Stimulated activated effector memory CD8-positive, alpha-beta T cell treated with anti-CD3 and anti-CD28 coated beads, Interleukin-12 subunit alpha, Interleukin-12 subunit beta, amount 100 ng/mL, for 72 hours (primary cell): ENCODE measurements at regions not wholly inside any gene's neighbourhood (a gene's known extent, or its start where the extent isn't known, plus 50 kb on each side); places are given as distances from the start of the nearest gene placed in this dataset.
A peak's percentile ranks its signal among the peaks of the same experiment; 100 is the strongest.

Experiments
- ATAC-seq: fragments of 150-1000 bp; cut with Tn5 transposase; 2 replicates; pipeline ENCODE4 v1.10.0; 2021
- DNase-seq, 2 donors: peaks; one replicate each; pipeline ENCODE4 v3.0.0; 2021 to 2022; ENCODE audit warnings: low spot score in 2 of 2
- H3K27ac Mint-ChIP-seq: one replicate; pipeline ENCODE4 v1.8.0; 2022; ENCODE audit warnings: mild to moderate bottlenecking, mixed read lengths
- H3K36me3 Mint-ChIP-seq: one replicate; pipeline ENCODE4 v1.8.0; 2022; ENCODE audit warnings: mild to moderate bottlenecking, mixed read lengths
- H3K4me1 Mint-ChIP-seq: one replicate; pipeline ENCODE4 v1.8.0; 2022; ENCODE audit warnings: mixed read lengths
- H3K4me3 Mint-ChIP-seq: one replicate; pipeline ENCODE4 v1.8.0; 2022; ENCODE audit warnings: mild to moderate bottlenecking, mixed read lengths
- H3K9me3 Mint-ChIP-seq: one replicate; pipeline ENCODE4 v1.8.0; 2022; ENCODE audit warnings: mixed read lengths

DNA sequence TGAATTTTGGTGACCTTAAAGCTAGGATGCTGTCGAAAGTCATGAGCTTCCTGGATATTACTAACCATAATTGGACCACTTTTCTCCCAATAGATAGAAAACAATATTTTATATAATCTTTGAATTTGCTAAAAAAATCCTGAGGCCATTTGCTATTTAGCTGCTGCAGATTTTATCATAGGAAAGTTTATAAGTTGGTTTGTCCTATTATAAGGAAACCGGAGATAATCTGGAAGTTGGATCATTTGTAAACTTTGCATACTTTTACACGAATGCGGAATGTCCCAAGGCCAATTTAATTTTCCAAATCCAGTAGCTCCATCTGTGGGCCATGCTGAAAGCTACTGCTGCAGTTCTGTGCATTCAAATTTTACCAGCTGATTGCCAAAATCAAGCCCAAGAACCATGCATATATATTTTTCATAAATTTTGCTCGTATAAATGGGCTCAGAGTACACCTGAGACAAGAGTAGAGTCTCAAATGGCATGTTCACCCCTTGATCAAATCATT, 378.3 kb downstream of the FAM181B start:
- H3K27ac Mint-ChIP-seq = no peak overlapping the region
- no peaks in the 10 kb centered on the region for H3K36me3 Mint-ChIP-seq
- DNase-seq (no peak), ATAC-seq (no peak)
- H3K9me3 Mint-ChIP-seq = no peaks in the 10 kb centered on the region
- H3K4me3 Mint-ChIP-seq = no peak overlapping the region
- H3K4me1 Mint-ChIP-seq = no peaks in the 10 kb centered on the region

DNA sequence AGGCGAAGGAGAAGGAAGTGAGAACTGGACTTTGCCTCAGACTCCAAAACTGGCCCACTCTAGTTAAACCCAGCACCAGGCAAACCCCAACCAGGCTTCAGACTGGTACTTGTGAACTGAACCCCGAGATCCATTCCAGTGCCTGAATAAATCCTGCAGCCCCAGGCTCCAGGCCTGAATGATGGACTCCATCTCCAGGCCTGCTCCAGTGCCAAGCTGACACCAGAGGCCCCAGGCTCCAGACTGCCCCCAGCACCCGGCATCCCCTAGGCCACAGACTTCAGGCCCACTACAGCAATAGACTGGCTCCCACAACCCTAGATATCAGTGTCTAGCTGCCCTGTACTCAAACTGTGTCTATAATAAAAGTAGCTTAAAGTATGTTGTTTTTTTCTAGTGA, 406.8 kb downstream of the FAM181B start:
- Mint-ChIP-seq H3K9me3 (peaks cover 8% of the 10 kb centered on the region), H3K27ac (no peak overlapping the region), H3K36me3 (no peaks in the 10 kb centered on the region), H3K4me3 (no peak overlapping the region), H3K4me1 (no peaks in the 10 kb centered on the region)
- DNase-seq = no peak
- peak; percentile 43 for ATAC-seq

GRCh38 chr11:82321206-82321605, 412.5 kb downstream of the FAM181B start:
- ATAC-seq (no peak), DNase-seq (no peak)
- no peaks in the 10 kb centered on the region for H3K4me1 Mint-ChIP-seq
- H3K4me3 Mint-ChIP-seq = no peak overlapping the region
- peaks cover 12% of the 10 kb centered on the region for H3K9me3 Mint-ChIP-seq
- H3K27ac Mint-ChIP-seq = no peak overlapping the region
- no peaks in the 10 kb centered on the region for H3K36me3 Mint-ChIP-seq

DNA sequence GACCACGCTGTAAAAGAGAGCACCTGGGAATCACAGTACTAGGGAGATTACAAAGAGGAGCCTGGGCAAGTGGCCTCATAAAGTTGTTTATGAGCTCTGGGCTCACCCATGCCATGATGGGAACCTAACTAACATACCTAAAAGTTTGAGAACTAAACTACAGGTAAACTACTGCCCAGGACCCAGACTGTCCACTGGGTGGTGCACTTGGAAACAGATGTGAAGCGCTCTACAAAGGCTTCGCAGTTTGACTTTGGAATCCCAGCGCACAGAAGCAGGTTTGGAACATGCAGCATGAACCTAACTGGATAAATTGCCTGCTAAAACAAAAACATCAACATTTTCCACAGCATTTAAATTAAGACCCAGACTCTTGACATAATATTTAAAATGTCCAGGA, 418.6 kb downstream of the FAM181B start:
- Mint-ChIP-seq H3K36me3 (no peaks in the 10 kb centered on the region), H3K27ac (no peak overlapping the region), H3K4me3 (no peak overlapping the region), H3K9me3 (peaks cover 17% of the 10 kb centered on the region), H3K4me1 (no peaks in the 10 kb centered on the region)
- ATAC-seq (no peak), DNase-seq (no peak)

GRCh38 chr11:82308979-82309378, 424.7 kb downstream of the FAM181B start:
- H3K36me3 Mint-ChIP-seq = no peaks in the 10 kb centered on the region
- H3K9me3 Mint-ChIP-seq = peaks cover 15% of the 10 kb centered on the region
- DNase-seq = no peak
- no peak overlapping the region for H3K4me3 Mint-ChIP-seq
- H3K4me1 Mint-ChIP-seq = no peaks in the 10 kb centered on the region
- no peak overlapping the region for H3K27ac Mint-ChIP-seq
- ATAC-seq = no peak

GRCh38 chr11:82305123-82305522, 428.5 kb downstream of the FAM181B start:
- Mint-ChIP-seq H3K9me3 (peaks cover 5% of the 10 kb centered on the region), H3K4me3 (no peak overlapping the region), H3K36me3 (no peaks in the 10 kb centered on the region), H3K27ac (no peak overlapping the region), H3K4me1 (no peaks in the 10 kb centered on the region)
- ATAC-seq (no peak), DNase-seq (no peak)

DNA sequence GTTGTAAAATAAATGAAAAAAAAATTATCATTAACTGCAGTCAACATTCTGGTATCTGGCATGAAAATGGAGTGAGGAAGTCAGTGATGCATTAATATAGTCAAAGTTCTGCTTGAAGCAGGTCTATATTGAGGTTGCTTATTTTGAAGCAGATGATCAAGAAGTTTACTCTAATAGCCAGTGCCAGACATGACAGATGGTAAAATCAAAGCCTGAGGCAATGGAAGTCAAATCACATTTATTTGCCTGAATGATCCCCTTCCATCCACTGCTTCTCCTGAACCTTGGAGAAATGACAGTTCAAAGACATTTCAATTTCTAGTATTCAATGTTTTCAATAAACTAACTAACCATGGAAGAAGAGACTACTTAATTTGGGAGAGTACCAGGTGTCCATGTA, 430.0 kb downstream of the FAM181B start:
- Mint-ChIP-seq H3K27ac (no peak overlapping the region), H3K4me1 (no peaks in the 10 kb centered on the region), H3K36me3 (no peaks in the 10 kb centered on the region), H3K4me3 (no peak overlapping the region), H3K9me3 (peaks cover 2% of the 10 kb centered on the region)
- DNase-seq = no peak
- ATAC-seq = no peak

- no peak overlapping the region for H3K27ac Mint-ChIP-seq
- no peak for DNase-seq
- ATAC-seq = no peak
- H3K4me3 Mint-ChIP-seq = no peak overlapping the region
- H3K9me3 Mint-ChIP-seq = peaks cover 5% of the 10 kb centered on the region
- H3K4me1 Mint-ChIP-seq = no peaks in the 10 kb centered on the region
- H3K36me3 Mint-ChIP-seq = no peaks in the 10 kb centered on the region
Measured at GRCh38 chr11:82288471-82288870, 445.2 kb downstream of the FAM181B start.

GRCh38 chr11:82270870-82271269, 462.8 kb downstream of the FAM181B start:
- H3K9me3 Mint-ChIP-seq = peaks cover 3% of the 10 kb centered on the region
- no peak overlapping the region for H3K27ac Mint-ChIP-seq
- no peak overlapping the region for H3K4me3 Mint-ChIP-seq
- H3K4me1 Mint-ChIP-seq = no peaks in the 10 kb centered on the region
- DNase-seq (no peak), ATAC-seq (no peak)
- H3K36me3 Mint-ChIP-seq = no peaks in the 10 kb centered on the region

GRCh38 chr11:82268627-82269026, 465.0 kb downstream of the FAM181B start:
- no peak overlapping the region for H3K27ac Mint-ChIP-seq
- H3K4me1 Mint-ChIP-seq = no peaks in the 10 kb centered on the region
- no peak overlapping the region for H3K4me3 Mint-ChIP-seq
- no peaks in the 10 kb centered on the region for H3K36me3 Mint-ChIP-seq
- peaks cover 3% of the 10 kb centered on the region for H3K9me3 Mint-ChIP-seq
- no peak for DNase-seq
- no peak for ATAC-seq

DNA sequence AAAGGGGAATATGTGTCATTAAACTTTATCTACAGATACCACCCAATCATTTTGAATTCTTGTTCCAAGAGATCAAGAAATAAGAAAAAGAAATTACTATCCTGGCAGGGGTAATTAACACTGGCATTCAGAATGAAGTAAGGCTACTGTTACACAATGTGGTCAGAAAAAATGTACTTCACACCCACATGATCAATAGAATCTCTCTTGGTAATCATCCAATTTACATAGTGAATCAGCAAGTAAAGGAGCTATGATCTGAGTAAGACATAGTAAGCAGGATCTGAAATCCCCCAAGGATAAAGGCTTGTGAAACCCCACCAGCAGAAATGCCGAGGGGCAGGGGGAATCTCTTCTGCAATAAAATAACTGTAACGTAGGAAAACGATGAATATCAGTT, 466.5 kb downstream of the FAM181B start:
- no peaks in the 10 kb centered on the region for H3K4me1 Mint-ChIP-seq
- H3K4me3 Mint-ChIP-seq = no peak overlapping the region
- no peak overlapping the region for H3K27ac Mint-ChIP-seq
- ATAC-seq (no peak), DNase-seq (no peak)
- no peaks in the 10 kb centered on the region for H3K36me3 Mint-ChIP-seq
- no peaks in the 10 kb centered on the region for H3K9me3 Mint-ChIP-seq

DNA sequence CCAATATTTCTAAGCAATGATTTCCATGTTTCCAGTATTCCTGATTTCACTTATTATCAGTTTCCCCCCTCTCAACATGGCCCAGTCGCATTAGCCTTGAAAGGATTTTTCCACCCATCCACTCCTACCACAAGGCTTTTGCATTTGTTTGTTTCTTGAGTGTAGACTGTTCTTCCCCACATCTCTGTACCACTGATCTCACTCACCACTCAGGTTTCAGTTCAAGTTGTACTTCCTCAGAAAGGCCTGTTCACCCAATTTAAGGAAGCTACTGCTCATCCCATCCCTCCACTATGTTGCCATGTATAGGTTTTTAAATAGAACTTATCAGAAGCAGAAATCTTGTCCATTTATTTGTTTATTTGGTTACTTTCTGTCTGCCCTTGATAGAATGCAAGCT, 472.3 kb downstream of the FAM181B start:
- no peak for ATAC-seq
- no peak for DNase-seq
- Mint-ChIP-seq H3K9me3 (peaks cover 3% of the 10 kb centered on the region), H3K27ac (no peak overlapping the region), H3K4me1 (no peaks in the 10 kb centered on the region), H3K36me3 (no peaks in the 10 kb centered on the region), H3K4me3 (no peak overlapping the region)

GRCh38 chr11:82250047-82250446, 483.6 kb downstream of the FAM181B start:
- Mint-ChIP-seq H3K36me3 (no peaks in the 10 kb centered on the region), H3K4me3 (no peak overlapping the region), H3K27ac (no peak overlapping the region), H3K4me1 (no peaks in the 10 kb centered on the region), H3K9me3 (no peaks in the 10 kb centered on the region)
- ATAC-seq = no peak
- DNase-seq = no peak

DNA sequence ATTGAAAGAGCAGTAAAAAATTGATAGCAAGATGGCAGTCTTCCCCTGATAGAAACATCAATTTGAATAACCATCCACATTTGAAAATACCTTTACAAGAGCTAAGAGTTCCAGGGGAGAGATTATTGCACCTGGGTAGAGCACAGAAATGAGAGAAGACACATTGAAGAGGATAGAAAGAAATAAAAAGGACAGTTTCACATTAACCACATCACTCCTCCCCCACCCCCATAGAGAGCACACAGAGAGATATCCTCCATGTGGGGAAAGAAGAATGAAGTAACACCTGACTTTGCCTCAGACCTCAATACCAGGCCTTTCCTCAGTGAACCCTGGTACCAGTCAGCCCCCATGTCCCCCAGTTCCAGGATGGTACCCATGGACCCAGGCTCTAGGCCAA, 486.7 kb downstream of the FAM181B start:
- H3K4me1 Mint-ChIP-seq = no peaks in the 10 kb centered on the region
- H3K36me3 Mint-ChIP-seq = no peaks in the 10 kb centered on the region
- no peak for ATAC-seq
- DNase-seq = no peak
- no peak overlapping the region for H3K4me3 Mint-ChIP-seq
- H3K9me3 Mint-ChIP-seq = no peaks in the 10 kb centered on the region
- H3K27ac Mint-ChIP-seq = no peak overlapping the region

GRCh38 chr11:82239498-82239897, 494.2 kb downstream of the FAM181B start:
- DNase-seq (no peak), ATAC-seq (peak; percentile 39)
- no peak overlapping the region for H3K4me3 Mint-ChIP-seq
- H3K4me1 Mint-ChIP-seq = no peaks in the 10 kb centered on the region
- H3K27ac Mint-ChIP-seq = no peak overlapping the region
- H3K9me3 Mint-ChIP-seq = peaks cover 3% of the 10 kb centered on the region
- no peaks in the 10 kb centered on the region for H3K36me3 Mint-ChIP-seq

GRCh38 chr11:82234256-82234655, 499.4 kb downstream of the FAM181B start:
- DNase-seq = no peak
- Mint-ChIP-seq H3K4me3 (no peak overlapping the region), H3K9me3 (no peaks in the 10 kb centered on the region), H3K36me3 (no peaks in the 10 kb centered on the region), H3K4me1 (no peaks in the 10 kb centered on the region), H3K27ac (no peak overlapping the region)
- no peak for ATAC-seq

DNA sequence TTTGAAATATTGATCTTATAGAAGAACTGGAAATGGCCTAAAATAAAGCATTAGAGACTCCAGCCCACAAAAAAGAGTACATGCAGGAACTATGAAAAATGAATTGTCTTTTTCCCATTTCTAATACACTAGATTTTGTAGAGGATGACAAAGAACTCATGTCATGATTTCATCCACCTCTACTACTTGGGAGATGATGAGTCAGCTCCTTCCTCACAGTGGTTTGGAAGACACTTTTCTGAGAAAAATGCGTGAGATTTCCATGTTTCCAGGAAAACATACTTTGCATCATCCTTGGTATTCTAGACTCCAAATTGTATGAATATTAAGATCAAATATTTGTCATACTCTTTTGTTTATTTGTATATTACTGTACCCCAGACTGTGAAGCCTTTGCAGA, 500.5 kb downstream of the FAM181B start:
- no peak overlapping the region for H3K4me3 Mint-ChIP-seq
- no peaks in the 10 kb centered on the region for H3K4me1 Mint-ChIP-seq
- no peaks in the 10 kb centered on the region for H3K36me3 Mint-ChIP-seq
- DNase-seq = no peak
- ATAC-seq = no peak
- no peak overlapping the region for H3K27ac Mint-ChIP-seq
- H3K9me3 Mint-ChIP-seq = no peaks in the 10 kb centered on the region
